Stimulated activated CD8-positive, alpha-beta memory T cell treated with anti-CD3 and anti-CD28 coated beads, Interleukin-4, amount 100 ng/mL, for 48 hours (primary cell): ENCODE measurements at regions not wholly inside any gene's neighbourhood (a gene's known extent, or its start where the extent isn't known, plus 50 kb on each side); places are given as distances from the start of the nearest gene placed in this dataset.

Source experiments
- DNase-seq: peaks from one replicate; pipeline ENCODE4 v3.0.0-alpha.2; 2020

DNA sequence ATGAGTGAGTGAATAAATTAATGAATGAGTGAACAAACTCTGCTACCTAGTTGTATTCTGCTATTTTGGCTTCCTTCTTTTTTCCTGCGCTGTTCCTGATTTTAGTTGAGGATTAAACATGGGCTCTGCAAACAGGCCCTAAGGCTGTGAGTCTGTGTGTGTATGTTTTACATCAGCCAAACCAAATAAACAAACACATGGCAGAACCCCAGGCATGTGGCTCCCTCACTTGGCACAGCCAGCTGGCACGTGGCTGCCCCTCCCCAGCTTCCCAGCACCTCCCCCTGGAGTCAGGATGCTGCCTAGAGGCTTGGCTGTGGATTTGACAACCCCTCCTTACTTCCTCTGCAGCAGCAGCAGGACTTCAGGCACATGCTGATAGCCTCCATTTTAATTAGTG is 593.2 kb downstream of the INSC start:
- DNase-seq, result no peak

DNA sequence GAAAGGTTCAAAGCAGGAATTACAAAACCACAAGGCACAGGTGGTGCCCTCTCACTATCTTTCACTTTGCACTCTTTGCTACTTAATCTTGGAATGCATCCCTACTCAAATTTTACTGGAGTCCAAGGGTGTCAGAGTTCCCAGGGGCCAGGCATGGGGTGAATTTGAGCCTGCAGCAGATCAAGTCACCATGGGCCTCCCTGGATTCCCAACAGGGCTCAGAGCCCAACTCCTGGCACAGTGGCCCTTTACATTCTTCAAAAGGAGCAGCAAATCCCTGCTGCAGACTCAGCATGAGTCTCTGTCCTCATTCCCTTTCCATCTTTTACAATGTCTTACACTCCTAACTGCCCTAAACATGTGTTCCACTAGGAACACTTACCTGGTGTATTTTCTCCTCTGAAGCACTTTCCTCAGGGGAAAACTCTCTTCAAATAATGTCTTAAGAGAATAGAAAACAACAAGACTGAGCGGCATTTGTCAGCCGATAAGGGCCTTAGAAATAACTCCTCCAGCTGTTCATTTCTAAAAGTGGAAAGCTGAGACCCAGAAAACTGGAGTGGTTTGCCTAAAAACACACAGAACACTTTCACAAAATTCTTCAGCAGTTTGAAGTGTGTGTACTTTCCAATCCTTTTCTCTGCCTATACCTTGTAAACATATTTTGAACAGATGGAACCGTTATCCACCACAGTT is 596.0 kb downstream of the INSC start:
- DNase-seq, result no peak

DNA sequence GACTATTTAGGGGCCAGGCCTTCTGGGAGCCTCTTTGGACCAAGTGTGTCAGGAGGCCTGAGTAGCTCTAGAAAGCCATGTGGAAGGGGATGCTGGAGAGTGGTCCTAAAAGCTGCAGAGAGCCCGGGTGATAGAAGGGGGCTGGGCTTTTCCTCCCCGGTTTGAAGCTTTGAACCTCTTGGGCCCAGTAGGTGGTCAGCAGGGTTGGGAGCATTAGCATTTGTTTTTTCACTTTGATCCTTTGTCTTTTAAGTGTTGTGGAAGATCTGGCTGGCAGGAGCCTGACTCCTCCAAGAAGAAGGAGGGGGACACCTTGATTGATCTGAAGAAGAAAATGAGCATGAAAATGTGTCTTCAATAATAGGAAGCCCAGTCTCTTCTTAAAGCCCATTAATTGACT is 596.6 kb downstream of the INSC start:
- DNase-seq, result no peak

GRCh38 chr11:15714641-15715399 is 600.1 kb downstream of the INSC start:
- no peak for DNase-seq

GRCh38 chr11:15716550-15716949 is 601.8 kb downstream of the INSC start:
- no peak for DNase-seq

DNA sequence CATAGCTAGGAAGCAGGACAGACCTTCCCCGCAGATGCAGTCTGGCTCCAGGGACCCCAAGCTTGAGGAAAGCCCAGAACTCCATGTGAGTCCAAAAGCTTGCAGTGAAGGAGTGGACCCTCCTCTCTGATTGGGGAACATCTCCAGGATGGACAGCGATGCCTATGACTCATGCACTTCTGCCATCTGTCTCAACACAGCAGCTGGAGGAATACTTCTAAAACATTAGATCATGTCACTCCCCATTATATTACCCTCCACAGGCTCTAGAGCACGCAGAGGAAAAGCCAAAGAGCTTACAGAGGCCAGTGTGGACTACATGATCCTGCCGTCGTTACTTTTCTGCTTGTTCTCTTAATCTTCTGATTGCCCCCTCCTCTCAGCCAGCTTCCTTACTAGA is 605.7 kb downstream of the INSC start:
- no peak for DNase-seq

DNA sequence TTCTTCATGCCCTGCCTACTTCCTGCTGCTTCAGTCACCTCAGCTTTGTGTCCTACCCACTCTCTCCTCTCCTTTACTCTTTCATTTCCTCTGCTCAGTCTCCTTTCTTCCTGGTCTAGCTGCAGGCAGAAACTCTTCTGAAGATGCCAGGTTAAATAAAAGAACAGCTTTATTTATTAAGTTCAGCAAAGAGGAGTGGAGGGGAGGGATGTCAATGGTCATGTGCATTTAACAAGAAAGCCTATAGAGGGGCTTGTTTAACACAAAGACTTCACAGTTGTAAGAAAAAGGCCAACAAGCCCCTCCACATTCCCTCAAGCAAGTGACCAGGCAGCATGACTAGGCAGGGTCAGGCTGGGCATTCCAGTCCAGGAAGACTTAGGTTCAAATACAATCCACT is 609.2 kb downstream of the INSC start:
- DNase-seq, result no peak

DNA sequence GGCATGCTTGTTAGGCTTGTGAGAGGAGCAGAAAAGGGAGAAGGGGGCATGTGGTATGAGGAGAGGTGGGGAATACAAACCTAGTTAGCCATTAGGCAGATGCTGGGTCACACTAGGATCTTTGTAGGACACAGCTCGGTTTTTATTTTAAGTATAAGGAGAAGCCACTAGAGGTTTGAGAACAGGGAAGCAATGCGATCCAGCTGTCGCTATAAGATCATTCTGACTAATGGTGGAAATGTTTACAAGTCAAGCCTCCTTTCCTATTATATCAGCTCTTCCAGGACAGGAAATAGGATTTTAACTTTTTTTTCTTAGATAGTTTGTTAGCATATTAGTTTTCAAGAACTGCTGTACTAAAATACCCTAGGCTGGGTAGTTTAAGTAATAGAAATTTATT is 609.9 kb downstream of the INSC start:
- DNase-seq, result no peak

DNA sequence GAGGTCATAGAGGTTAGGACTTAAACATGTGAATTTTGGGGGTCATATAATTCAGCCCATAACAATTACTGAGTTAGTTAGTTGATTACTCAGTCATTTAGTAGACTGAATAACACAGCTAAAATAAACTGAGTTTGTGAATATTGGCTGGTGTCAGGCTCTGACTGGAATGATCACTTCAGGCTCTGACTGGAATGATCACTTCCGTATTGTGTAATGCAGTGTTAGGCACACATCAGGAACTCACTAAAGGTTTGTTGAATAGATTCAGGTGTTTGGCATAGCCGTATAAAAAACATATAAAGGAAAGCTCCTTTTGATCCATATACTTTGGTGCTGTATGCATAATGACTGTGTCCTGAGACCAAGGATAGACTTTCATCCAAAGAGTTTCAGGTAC is 610.5 kb downstream of the INSC start:
- DNase-seq, result no peak

GRCh38 chr11:15726221-15726746 is 611.6 kb downstream of the INSC start:
- no peak for DNase-seq

- DNase-seq, result no peak
Observed at GRCh38 chr11:15726893-15727519, 612.3 kb downstream of the INSC start.

- DNase-seq, result no peak
Observed at GRCh38 chr11:15727520-15727914, 612.8 kb downstream of the INSC start.

- no peak for DNase-seq
Observed at GRCh38 chr11:15728207-15728606, 613.5 kb downstream of the INSC start.

GRCh38 chr11:15730263-15730994 is 615.7 kb downstream of the INSC start:
- no peak for DNase-seq

DNA sequence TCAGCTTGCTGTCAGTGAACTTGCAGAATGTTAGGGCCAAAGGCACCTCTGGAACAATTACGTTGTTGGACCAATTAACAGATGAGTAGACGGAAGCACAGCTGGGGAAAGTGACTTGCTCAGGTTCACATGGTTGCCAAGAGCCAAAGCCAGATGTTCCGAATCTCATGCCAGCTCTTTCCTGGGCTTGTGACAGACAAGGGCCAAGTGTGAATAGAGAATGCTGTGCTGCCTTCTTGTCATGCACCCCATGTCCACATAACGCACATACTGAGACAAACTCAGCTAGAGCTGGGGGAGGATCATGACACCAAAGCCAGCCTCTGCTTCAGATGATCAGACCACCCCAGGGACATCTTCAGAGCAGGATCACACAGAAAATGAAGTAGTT is 616.3 kb downstream of the INSC start:
- DNase-seq, result no peak

- no peak for DNase-seq
Observed at GRCh38 chr11:15735706-15736105, 620.6 kb downstream of the SOX6 start.

- no peak for DNase-seq
Observed at GRCh38 chr11:15737320-15737719, 619.0 kb downstream of the SOX6 start.

- no peak for DNase-seq
Observed at GRCh38 chr11:15738931-15739330, 617.4 kb downstream of the SOX6 start.

GRCh38 chr11:15742626-15743519 is 613.5 kb downstream of the SOX6 start:
- no peak for DNase-seq

DNA sequence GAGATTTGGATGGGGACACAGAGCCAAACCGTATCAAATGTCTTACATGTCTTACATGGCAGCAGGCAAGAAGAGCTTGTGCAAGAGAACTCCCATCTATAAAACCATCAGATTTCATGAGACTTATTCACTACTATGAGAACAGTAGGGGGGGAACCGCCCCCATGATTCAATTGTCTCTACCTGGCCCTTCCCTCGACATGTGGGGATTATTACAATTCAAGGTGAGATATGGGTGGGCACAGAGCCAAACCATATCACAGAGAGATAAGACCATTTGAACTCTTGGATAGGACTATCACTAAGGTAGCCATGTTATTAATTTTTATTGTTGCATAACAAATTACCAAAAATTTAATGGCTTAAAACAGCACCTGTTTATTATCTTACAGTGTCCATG is 611.7 kb downstream of the SOX6 start:
- no peak for DNase-seq

GRCh38 chr11:15745266-15745665 is 611.1 kb downstream of the SOX6 start:
- no peak for DNase-seq

DNA sequence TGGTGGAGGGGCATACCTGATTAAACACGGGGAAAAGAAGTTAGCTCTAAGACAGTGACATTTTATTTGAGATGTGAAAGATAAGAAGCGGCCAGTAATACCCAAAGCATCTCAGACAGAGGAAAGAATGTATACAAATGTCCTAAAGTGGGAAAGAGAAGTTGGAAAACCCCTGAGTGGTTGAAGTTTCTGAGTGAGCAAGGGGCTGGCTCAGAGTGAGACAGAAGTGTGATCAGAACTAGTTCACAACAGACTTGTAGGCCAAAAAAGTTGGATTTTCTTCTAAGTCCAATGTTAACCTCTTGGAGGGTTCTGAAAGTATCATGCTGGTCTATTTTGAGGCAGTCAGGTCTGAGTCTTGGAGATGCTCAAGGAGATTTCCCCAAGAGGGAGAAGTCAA is 608.7 kb downstream of the SOX6 start:
- DNase-seq, result no peak
